ENCODE measurements at regions not wholly inside any gene's neighbourhood (a gene's known extent, or its start where the extent isn't known, plus 50 kb on each side); places are given as distances from the start of the nearest gene placed in this dataset.

GRCh38 chr6:22673474-22673873 lies 104.1 kb downstream of the HDGFL1 start:
- ChIA-PET CTCF (no interaction called here), POLR2A (no interaction called here)
- DNase-seq (no peak), ATAC-seq (ENCODE audit: low read depth) (no peak)
- H3K9me3 Mint-ChIP-seq: no peaks in the 10 kb centered on the region
- H3K4me3 Mint-ChIP-seq: no peak overlapping the region
- H3K36me3 Mint-ChIP-seq (ENCODE audit: low read depth): no peaks in the 10 kb centered on the region
- intact Hi-C loops (cut with micrococcal nuclease): no loop called here
- no peaks in the 10 kb centered on the region for H3K27me3 Mint-ChIP-seq
- no peak overlapping the region for H3K27ac Mint-ChIP-seq
- H3K4me1 Mint-ChIP-seq: peaks cover 8% of the 10 kb centered on the region
- no peak for TF ChIP-seq CTCF (IDR thresholded peaks at IDR 0.05)

- Mint-ChIP-seq H3K36me3 (ENCODE audit: low read depth) (no peaks in the 10 kb centered on the region), H3K4me3 (no peak overlapping the region), H3K27ac (no peak overlapping the region), H3K9me3 (peaks cover 4% of the 10 kb centered on the region), H3K4me1 (no peaks in the 10 kb centered on the region), H3K27me3 (no peaks in the 10 kb centered on the region)
- ATAC-seq (ENCODE audit: low read depth): no peak
- no peak for TF ChIP-seq CTCF (IDR thresholded peaks at IDR 0.05)
- POLR2A ChIA-PET: no interaction called here
- DNase-seq: no peak
- CTCF ChIA-PET: no interaction called here
- intact Hi-C loops (cut with micrococcal nuclease): no loop called here
Measured at GRCh38 chr6:22680950-22681349, 111.6 kb downstream of the HDGFL1 start.

- CTCF ChIA-PET: no interaction called here
- H3K27ac Mint-ChIP-seq: no peak overlapping the region
- no peak for TF ChIP-seq CTCF (IDR thresholded peaks at IDR 0.05)
- no peaks in the 10 kb centered on the region for H3K27me3 Mint-ChIP-seq
- no peaks in the 10 kb centered on the region for H3K4me1 Mint-ChIP-seq
- DNase-seq (no peak), ATAC-seq (ENCODE audit: low read depth) (no peak)
- POLR2A ChIA-PET: no interaction called here
- intact Hi-C loops (cut with micrococcal nuclease): no loop called here
- H3K36me3 Mint-ChIP-seq (ENCODE audit: low read depth): no peaks in the 10 kb centered on the region
- peaks cover 4% of the 10 kb centered on the region for H3K9me3 Mint-ChIP-seq
- H3K4me3 Mint-ChIP-seq: no peak overlapping the region
Measured at GRCh38 chr6:22681761-22682160, 112.4 kb downstream of the HDGFL1 start.

GRCh38 chr6:22682979-22683378 lies 113.6 kb downstream of the HDGFL1 start:
- H3K27me3 Mint-ChIP-seq: no peaks in the 10 kb centered on the region
- TF ChIP-seq CTCF (IDR thresholded peaks at IDR 0.05): no peak

GRCh38 chr6:22690446-22690845 lies 121.1 kb downstream of the HDGFL1 start:
- intact Hi-C loops (cut with micrococcal nuclease): no loop called here
- no peaks in the 10 kb centered on the region for H3K27me3 Mint-ChIP-seq
- H3K4me1 Mint-ChIP-seq: no peaks in the 10 kb centered on the region
- no peak overlapping the region for H3K4me3 Mint-ChIP-seq
- TF ChIP-seq CTCF (IDR thresholded peaks at IDR 0.05): no peak
- DNase-seq (no peak), ATAC-seq (ENCODE audit: low read depth) (no peak)
- H3K9me3 Mint-ChIP-seq: peaks cover 7% of the 10 kb centered on the region
- no peaks in the 10 kb centered on the region for H3K36me3 Mint-ChIP-seq (ENCODE audit: low read depth)
- ChIA-PET POLR2A (no interaction called here), CTCF (no interaction called here)
- no peak overlapping the region for H3K27ac Mint-ChIP-seq

More at GRCh38 chr6:22682979-22683378, 113.6 kb downstream of the HDGFL1 start:
- Mint-ChIP-seq H3K36me3 (ENCODE audit: low read depth) (no peaks in the 10 kb centered on the region), H3K9me3 (peaks cover 4% of the 10 kb centered on the region), H3K4me1 (no peaks in the 10 kb centered on the region), H3K4me3 (no peak overlapping the region), H3K27ac (no peak overlapping the region)
- ATAC-seq (ENCODE audit: low read depth): no peak
- ChIA-PET CTCF (no interaction called here), POLR2A (no interaction called here)
- intact Hi-C loops (cut with micrococcal nuclease): no loop called here
- no peak for DNase-seq
